ENCODE measurements at regions not wholly inside any gene's neighbourhood (a gene's known extent, or its start where the extent isn't known, plus 50 kb on each side); places are given as distances from the start of the nearest gene placed in this dataset.
"Not testable (repeated sequence)": the region's sequence is repeated elsewhere in the genome, so short reads cannot be mapped to it uniquely, and the experiment has no call there.

DNA sequence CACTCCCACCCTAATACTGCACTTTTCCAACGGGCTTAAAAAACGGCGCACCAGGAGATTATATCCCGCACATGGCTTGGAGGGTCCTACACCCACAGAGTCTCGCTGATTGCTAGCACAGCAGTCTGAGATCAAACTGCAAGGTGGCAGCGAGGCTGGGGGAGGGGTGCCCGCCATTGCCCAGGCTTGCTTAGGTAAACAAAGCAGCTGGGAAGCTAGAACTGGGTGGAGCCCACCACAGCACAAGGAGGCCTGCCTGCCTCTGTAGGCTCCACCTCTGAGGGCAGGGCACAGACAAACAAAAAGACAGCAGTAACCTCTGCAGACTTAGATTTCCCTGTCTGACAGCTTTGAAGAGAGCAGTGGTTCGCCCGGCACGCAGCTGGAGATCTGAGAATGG is 88.5 kb downstream of the MTX3 start:
- H4K20me1 ChIP-seq (ENCODE audit: insufficient read depth, low read length); DNase-seq (ENCODE audit: low spot score); CTCF ChIA-PET (ENCODE audit: unreplicated experiment); H3K4me1 ChIP-seq (ENCODE audit: insufficient read depth, low read length, poor library complexity, severe bottlenecking); H3K79me2 ChIP-seq (ENCODE audit: insufficient read depth, low read depth, low read length); H3K27ac ChIP-seq (ENCODE audit: low read depth, low read length, poor library complexity, severe bottlenecking); intact Hi-C loops (cut with micrococcal nuclease; ENCODE audit: unreplicated experiment); H3K9me2 ChIP-seq (ENCODE audit: insufficient read depth, low read length); H2AFZ ChIP-seq (ENCODE audit: low read length); H3K4me2 ChIP-seq (ENCODE audit: low read length); BruUV-seq (replicated peaks); H3K9me3 ChIP-seq (ENCODE audit: low read length); POLR2A ChIA-PET; H3K4me3 ChIP-seq (ENCODE audit: low read depth, low read length, poor library complexity, severe bottlenecking); H3K36me3 ChIP-seq (ENCODE audit: insufficient read depth, low read length): not testable (repeated sequence)

DNA sequence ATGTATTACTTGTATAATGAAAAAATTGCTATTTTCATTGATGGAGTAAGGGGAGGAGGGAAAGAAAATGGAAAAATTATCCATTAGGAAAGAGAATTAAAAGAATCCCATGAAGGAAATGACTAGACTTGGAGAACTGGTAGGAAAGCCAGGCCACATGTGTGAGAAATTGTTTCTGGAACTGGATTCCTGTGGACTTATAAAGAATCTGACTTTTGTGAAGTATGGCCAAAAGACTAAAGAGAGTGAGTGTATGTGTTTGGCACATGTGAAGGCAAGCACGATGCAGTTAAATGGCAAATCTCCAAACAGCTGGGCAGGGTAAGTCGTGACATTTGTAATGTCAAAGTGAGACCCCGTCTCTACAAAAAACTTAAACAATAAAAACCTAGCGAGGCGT is 89.4 kb downstream of the MTX3 start:
- H3K79me2 ChIP-seq (ENCODE audit: insufficient read depth, low read depth, low read length), result no peaks in the 10 kb centered on the region
- no peaks in the 10 kb centered on the region for H4K20me1 ChIP-seq (ENCODE audit: insufficient read depth, low read length)
- H3K9me3 ChIP-seq (ENCODE audit: low read length), result no peaks in the 10 kb centered on the region
- H3K4me3 ChIP-seq (ENCODE audit: low read depth, low read length, poor library complexity, severe bottlenecking), result no peak overlapping the region
- H3K36me3 ChIP-seq (ENCODE audit: insufficient read depth, low read length), result no peaks in the 10 kb centered on the region
- TF ChIP-seq CTCF (conservative IDR thresholded peaks at IDR 0.05; ENCODE audit: low read length), result no peak
- TF ChIP-seq EZH2phosphoT487 (IDR thresholded peaks at IDR 0.05; ENCODE audit: borderline replicate concordance, low read depth, low read length), result no peak
- no peak overlapping the region for H3K4me2 ChIP-seq (ENCODE audit: low read length)
- no TSS peak for BruUV-seq (replicated peaks)
- POLR2A ChIA-PET, result no interaction called here
- intact Hi-C loops (cut with micrococcal nuclease; ENCODE audit: unreplicated experiment), result no loop called here
- no peak overlapping the region for H3K27ac ChIP-seq (ENCODE audit: low read depth, low read length, poor library complexity, severe bottlenecking)
- no peak for DNase-seq (ENCODE audit: low spot score)
- no peak overlapping the region for H2AFZ ChIP-seq (ENCODE audit: low read length)
- no peaks in the 10 kb centered on the region for H3K9me2 ChIP-seq (ENCODE audit: insufficient read depth, low read length)
- CTCF ChIA-PET (ENCODE audit: unreplicated experiment), result no interaction called here
- no peaks in the 10 kb centered on the region for H3K4me1 ChIP-seq (ENCODE audit: insufficient read depth, low read length, poor library complexity, severe bottlenecking)

DNA sequence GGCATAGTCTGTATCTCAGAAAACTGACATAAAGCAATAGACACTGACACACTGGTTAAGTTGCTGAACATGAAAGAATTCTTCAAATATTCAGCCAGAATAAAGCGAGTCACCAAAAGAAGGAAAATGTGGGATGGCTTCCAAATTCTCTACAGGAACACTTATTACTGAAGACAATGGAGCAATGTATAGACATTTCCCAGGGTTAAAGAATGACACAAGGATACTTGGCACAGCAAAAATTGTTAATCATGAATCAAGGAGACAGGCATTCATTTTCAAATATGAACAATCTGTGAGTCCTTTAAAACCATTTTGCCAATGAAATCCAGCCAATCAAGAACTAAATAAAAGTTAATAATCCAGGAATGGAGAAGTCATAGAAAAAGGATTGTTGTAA is 92.5 kb downstream of the MTX3 start:
- CTCF ChIA-PET (ENCODE audit: unreplicated experiment), result no interaction called here
- no peaks in the 10 kb centered on the region for H3K79me2 ChIP-seq (ENCODE audit: insufficient read depth, low read depth, low read length)
- no peak overlapping the region for H3K4me3 ChIP-seq (ENCODE audit: low read depth, low read length, poor library complexity, severe bottlenecking)
- no peak for TF ChIP-seq EZH2phosphoT487 (IDR thresholded peaks at IDR 0.05; ENCODE audit: borderline replicate concordance, low read depth, low read length)
- no peak for TF ChIP-seq CTCF (conservative IDR thresholded peaks at IDR 0.05; ENCODE audit: low read length)
- no TSS peak for BruUV-seq (replicated peaks)
- no peak overlapping the region for H3K4me2 ChIP-seq (ENCODE audit: low read length)
- intact Hi-C loops (cut with micrococcal nuclease; ENCODE audit: unreplicated experiment), result no loop called here
- H2AFZ ChIP-seq (ENCODE audit: low read length), result no peak overlapping the region
- DNase-seq (ENCODE audit: low spot score), result no peak
- H3K27ac ChIP-seq (ENCODE audit: low read depth, low read length, poor library complexity, severe bottlenecking), result no peak overlapping the region
- H3K9me2 ChIP-seq (ENCODE audit: insufficient read depth, low read length), result no peaks in the 10 kb centered on the region
- no peaks in the 10 kb centered on the region for H3K36me3 ChIP-seq (ENCODE audit: insufficient read depth, low read length)
- H3K4me1 ChIP-seq (ENCODE audit: insufficient read depth, low read length, poor library complexity, severe bottlenecking), result no peaks in the 10 kb centered on the region
- H4K20me1 ChIP-seq (ENCODE audit: insufficient read depth, low read length), result no peaks in the 10 kb centered on the region
- POLR2A ChIA-PET, result no interaction called here
- H3K9me3 ChIP-seq (ENCODE audit: low read length), result no peaks in the 10 kb centered on the region

All from OCI-LY7 (cell line).